ENCODE measurements at regions not wholly inside any gene's neighbourhood (a gene's known extent, or its start where the extent isn't known, plus 50 kb on each side); places are given as distances from the start of the nearest gene placed in this dataset.

GRCh38 chr11:134755535-134755934, 343.5 kb upstream of the B3GAT1 start:
- DNase-seq (ENCODE audit: insufficient read length, low spot score), result no peak
- no peak for FAIRE-seq

GRCh38 chr11:134754521-134755198, 342.6 kb upstream of the B3GAT1 start:
- no peak for DNase-seq (ENCODE audit: insufficient read length, low spot score)
- FAIRE-seq, result no peak

- DNase-seq (ENCODE audit: insufficient read length, low spot score) (no peak), FAIRE-seq (no peak)
Measured at GRCh38 chr11:134753771-134754520, 341.9 kb upstream of the B3GAT1 start.

- FAIRE-seq, result no peak
Measured at GRCh38 chr11:134752964-134753770, 341.1 kb upstream of the B3GAT1 start.

GRCh38 chr11:134752526-134752925, 340.5 kb upstream of the B3GAT1 start:
- DNase-seq (ENCODE audit: insufficient read length, low spot score) (no peak), FAIRE-seq (no peak)

More at GRCh38 chr11:134752964-134753770, 341.1 kb upstream of the B3GAT1 start:
- DNase-seq (ENCODE audit: insufficient read length, low spot score), result no peak

GRCh38 chr11:134751766-134752165, 339.7 kb upstream of the B3GAT1 start:
- FAIRE-seq, result no peak

GRCh38 chr11:134751031-134751585, 339.1 kb upstream of the B3GAT1 start:
- DNase-seq (ENCODE audit: insufficient read length, low spot score) (no peak), FAIRE-seq (no peak)

More at GRCh38 chr11:134751766-134752165, 339.7 kb upstream of the B3GAT1 start:
- DNase-seq (ENCODE audit: insufficient read length, low spot score), result no peak

- FAIRE-seq, result no peak
- DNase-seq (ENCODE audit: insufficient read length, low spot score), result no peak
Measured at GRCh38 chr11:134750619-134751018, 338.6 kb upstream of the B3GAT1 start.

GRCh38 chr11:134749040-134749839, 337.2 kb upstream of the B3GAT1 start:
- no peak for FAIRE-seq
- DNase-seq (ENCODE audit: insufficient read length, low spot score), result no peak

- FAIRE-seq (no peak), DNase-seq (ENCODE audit: insufficient read length, low spot score) (no peak)
Measured at GRCh38 chr11:134746609-134747008, 334.6 kb upstream of the B3GAT1 start.

- DNase-seq (ENCODE audit: insufficient read length, low spot score) (no peak), FAIRE-seq (no peak)
Measured at GRCh38 chr11:134745456-134745855, 333.4 kb upstream of the B3GAT1 start.

- DNase-seq (ENCODE audit: insufficient read length, low spot score) (no peak), FAIRE-seq (no peak)
Measured at GRCh38 chr11:134743820-134744195, 331.8 kb upstream of the B3GAT1 start.

- DNase-seq (ENCODE audit: insufficient read length, low spot score) (no peak), FAIRE-seq (no peak)
Measured at GRCh38 chr11:134742956-134743819, 331.1 kb upstream of the B3GAT1 start.

- no peak for FAIRE-seq
- DNase-seq (ENCODE audit: insufficient read length, low spot score), result no peak
Measured at GRCh38 chr11:134742224-134742612, 330.2 kb upstream of the B3GAT1 start.

GRCh38 chr11:134741453-134742223, 329.6 kb upstream of the B3GAT1 start:
- DNase-seq (ENCODE audit: insufficient read length, low spot score) (no peak), FAIRE-seq (no peak)

- FAIRE-seq, result no peak
- no peak for DNase-seq (ENCODE audit: insufficient read length, low spot score)
Measured at GRCh38 chr11:134740590-134741261, 328.7 kb upstream of the B3GAT1 start.

GRCh38 chr11:134739136-134739535, 327.1 kb upstream of the B3GAT1 start:
- FAIRE-seq, result no peak
- DNase-seq (ENCODE audit: insufficient read length, low spot score), result no peak

- DNase-seq (ENCODE audit: insufficient read length, low spot score) (no peak), FAIRE-seq (no peak)
Measured at GRCh38 chr11:134738581-134738980, 326.5 kb upstream of the B3GAT1 start.

All from GM19239 (cell line).